Stimulated activated CD8-positive, alpha-beta memory T cell treated with anti-CD3 and anti-CD28 coated beads, Interleukin-7, amount 100 ng/mL, for 4 hours (primary cell): ENCODE measurements at regions not wholly inside any gene's neighbourhood (a gene's known extent, or its start where the extent isn't known, plus 50 kb on each side); places are given as distances from the start of the nearest gene placed in this dataset.

Source experiments
- DNase-seq, 2 donors: peaks; one replicate each; pipeline ENCODE4 v3.0.0-alpha.2; 2020; ENCODE audit warnings: low read depth in 2 of 2

DNA sequence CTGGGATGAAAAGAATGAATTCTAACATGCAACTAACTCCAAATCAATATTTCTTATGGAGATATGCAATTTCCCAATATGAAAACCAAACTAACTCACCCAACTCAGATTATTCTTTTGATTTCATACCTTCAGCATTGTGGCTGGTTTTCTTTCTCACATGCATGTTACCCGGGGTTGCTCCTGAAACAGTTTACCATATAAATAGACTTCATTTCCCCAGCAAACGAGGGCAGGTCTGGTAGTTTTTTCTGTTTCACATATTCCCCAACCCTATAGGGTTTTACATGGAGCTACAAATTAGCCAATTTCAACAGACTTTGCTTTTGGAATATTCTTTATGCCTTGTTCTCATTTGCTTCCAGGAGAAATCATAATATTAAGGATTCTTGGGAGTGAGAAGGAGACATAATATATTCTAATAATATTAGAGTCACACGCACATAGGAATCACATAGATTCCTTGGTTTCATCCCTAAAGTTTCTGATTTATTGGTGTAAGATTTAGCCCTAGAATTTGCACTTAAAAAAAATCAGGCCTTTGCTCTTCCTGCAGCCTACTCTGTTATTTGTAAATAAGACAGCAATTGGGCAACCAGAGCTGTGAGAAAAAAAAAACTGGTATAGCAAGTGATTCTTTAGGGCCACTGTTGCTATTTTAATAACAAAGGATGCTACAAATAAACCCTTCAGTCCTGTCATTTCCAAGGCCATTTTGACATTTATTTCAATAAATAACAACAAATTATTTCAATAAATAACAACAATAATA, 60.3 kb upstream of the FAM20A start:
- DNase-seq, result no peak

GRCh38 chr17:68660302-68660701, 59.1 kb upstream of the FAM20A start:
- no peak for DNase-seq

GRCh38 chr17:68658999-68659780, 58.0 kb upstream of the FAM20A start:
- no peak for DNase-seq

- DNase-seq, result no peak
Measured at GRCh38 chr17:68657576-68657975, 56.4 kb upstream of the FAM20A start.

GRCh38 chr17:68657166-68657565, 56.0 kb upstream of the FAM20A start:
- DNase-seq, result no peak

GRCh38 chr17:68656666-68657065, 55.5 kb upstream of the FAM20A start:
- DNase-seq, result no peak
